LNCaP clone FGC (cell line): ENCODE measurements at regions not wholly inside any gene's neighbourhood (a gene's known extent, or its start where the extent isn't known, plus 50 kb on each side); places are given as distances from the start of the nearest gene placed in this dataset.
"Not testable (repeated sequence)": the region's sequence is repeated elsewhere in the genome, so short reads cannot be mapped to it uniquely, and the experiment has no call there.

Experiments
- DNase-seq: peaks from one replicate; pipeline ENCODE4 v3.0.0-alpha.2; 2011; ENCODE audit warnings: low read depth
- H3K4me3 ChIP-seq: 2 replicates; pipeline ENCODE4 v1.5.1; 2011; ENCODE audit warnings: mild to moderate bottlenecking, low read depth, low read length, control low read depth
- TF ChIP-seq, protein P1 (sequence below): IDR thresholded peaks from 2 replicates; pipeline ENCODE4 v1.5.1; 2012; ENCODE audit warnings: mild to moderate bottlenecking; ENCODE audit not compliant: control insufficient read depth, insufficient read depth; ENCODE audit errors: extremely low read depth

DNA sequence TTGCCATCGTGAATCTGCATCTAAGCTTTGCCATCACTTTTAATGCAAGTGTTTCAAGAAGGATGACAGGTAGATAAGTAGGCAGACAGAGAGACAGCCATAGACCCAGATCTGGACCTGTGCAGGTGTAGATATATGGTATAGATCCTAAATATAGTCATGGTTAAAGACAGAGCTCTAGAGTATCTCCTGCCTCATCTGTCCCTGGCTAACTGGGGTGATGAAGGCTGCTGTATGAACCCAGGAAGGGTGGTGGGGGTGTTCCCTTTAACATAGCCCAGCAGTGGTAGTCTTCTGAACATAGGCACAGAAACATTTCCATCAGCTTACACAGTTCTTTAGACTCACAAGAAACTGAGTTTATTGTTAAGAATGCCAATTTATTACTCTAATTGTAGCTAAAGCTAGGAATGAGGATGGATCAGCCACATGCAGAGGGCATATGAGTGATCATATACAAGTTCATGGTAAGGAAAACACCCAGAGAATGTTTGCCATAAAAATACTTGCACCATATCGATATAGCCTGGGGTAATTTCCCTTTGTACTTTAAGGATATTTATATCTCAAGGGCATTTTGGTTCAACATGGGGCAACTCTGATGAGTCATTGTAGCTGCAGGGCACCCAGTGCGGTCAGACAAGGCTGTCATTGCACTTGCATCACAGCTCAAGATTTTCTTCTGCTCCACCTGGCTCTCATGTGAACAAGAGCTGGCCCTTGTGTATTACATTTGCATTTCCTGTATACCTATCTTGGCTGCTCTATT lies 587.2 kb downstream of the EPM2A start:
- no peak overlapping the region for H3K4me3 ChIP-seq
- TF ChIP-seq, protein P1, sequence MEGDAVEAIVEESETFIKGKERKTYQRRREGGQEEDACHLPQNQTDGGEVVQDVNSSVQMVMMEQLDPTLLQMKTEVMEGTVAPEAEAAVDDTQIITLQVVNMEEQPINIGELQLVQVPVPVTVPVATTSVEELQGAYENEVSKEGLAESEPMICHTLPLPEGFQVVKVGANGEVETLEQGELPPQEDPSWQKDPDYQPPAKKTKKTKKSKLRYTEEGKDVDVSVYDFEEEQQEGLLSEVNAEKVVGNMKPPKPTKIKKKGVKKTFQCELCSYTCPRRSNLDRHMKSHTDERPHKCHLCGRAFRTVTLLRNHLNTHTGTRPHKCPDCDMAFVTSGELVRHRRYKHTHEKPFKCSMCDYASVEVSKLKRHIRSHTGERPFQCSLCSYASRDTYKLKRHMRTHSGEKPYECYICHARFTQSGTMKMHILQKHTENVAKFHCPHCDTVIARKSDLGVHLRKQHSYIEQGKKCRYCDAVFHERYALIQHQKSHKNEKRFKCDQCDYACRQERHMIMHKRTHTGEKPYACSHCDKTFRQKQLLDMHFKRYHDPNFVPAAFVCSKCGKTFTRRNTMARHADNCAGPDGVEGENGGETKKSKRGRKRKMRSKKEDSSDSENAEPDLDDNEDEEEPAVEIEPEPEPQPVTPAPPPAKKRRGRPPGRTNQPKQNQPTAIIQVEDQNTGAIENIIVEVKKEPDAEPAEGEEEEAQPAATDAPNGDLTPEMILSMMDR = no peak
- no peak for DNase-seq

DNA sequence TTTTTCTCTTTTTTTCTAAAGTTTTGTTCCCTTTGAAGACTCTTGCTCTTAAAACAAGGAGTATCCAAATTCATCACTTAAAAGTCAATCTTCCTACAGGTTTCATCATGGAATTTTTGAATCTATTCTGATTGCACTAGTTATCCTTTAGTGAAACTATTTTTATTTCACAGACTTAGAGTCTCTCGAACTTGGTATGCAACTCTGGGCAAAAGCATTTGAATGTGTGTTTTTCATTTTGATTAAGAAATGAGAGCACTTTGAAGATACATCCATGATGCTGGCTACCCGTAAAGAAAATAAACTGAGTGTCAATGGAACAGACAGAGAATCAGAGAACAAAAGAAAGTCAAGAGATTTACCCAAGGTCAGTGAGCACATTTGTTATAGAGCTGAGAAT lies 586.5 kb downstream of the EPM2A start:
- DNase-seq = no peak
- H3K4me3 ChIP-seq = no peak overlapping the region
- TF ChIP-seq, protein P1 = no peak

DNA sequence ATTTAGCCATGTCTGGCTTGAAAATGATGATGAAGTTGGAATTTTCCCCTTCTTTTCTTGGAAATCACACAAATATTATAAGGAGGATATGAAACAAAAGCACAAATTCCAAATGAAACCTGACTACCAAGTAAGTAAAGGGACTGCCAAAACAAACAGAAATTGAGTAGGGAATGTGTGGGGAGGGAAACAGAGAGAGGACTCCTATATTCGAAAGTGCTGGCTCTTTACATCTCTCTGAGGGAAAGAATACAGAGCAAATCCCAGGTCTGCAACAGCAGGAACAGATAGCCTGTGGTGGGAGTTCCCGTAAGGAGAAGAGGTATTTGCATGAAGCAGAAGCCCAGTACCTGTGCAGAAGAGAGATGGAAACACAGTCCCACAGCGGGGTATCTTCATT lies 583.7 kb downstream of the EPM2A start:
- TF ChIP-seq, protein P1 = no peak
- no peak for DNase-seq
- H3K4me3 ChIP-seq = no peak overlapping the region

DNA sequence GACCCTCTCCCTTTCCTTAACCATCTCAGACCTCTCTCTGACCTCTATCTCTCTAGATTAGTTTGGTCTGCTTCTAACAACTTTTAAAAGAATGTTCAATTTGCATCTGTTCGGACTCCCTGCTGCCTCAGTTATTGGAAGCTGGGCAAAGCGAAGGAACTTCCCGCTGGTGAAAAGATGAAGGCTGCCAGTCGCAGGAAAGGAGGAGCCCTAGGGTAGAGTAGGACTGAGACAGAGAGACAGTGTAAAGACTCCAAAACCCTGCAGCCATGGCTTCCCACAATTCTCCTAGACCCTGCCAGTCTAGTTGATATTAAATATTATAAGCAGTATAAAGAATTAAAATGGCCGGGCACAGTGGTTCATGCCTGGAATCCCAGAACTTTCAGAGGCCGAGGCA lies 581.8 kb downstream of the EPM2A start:
- TF ChIP-seq, protein P1 = no peak
- H3K4me3 ChIP-seq = no peak overlapping the region
- no peak for DNase-seq

DNA sequence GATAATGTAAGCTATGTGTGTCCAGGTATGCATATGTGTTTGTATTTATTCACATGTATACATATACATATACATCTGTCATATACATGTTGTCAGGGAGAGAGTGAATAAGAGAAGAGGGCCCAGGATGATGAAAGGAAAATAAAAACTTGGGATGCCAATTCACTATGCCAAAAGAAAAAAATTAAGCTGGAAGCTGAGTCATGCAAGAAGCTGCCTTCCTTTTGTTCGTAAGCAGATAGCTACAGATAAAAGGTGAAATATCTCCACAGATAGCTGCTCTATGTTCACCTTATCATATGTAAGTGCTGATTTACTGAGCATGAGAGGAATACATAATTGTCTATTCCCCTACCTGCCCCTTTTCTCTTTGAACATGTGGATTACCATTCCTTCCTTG lies 579.9 kb downstream of the EPM2A start:
- H3K4me3 ChIP-seq = no peak overlapping the region
- DNase-seq = no peak
- TF ChIP-seq, protein P1 = no peak

DNA sequence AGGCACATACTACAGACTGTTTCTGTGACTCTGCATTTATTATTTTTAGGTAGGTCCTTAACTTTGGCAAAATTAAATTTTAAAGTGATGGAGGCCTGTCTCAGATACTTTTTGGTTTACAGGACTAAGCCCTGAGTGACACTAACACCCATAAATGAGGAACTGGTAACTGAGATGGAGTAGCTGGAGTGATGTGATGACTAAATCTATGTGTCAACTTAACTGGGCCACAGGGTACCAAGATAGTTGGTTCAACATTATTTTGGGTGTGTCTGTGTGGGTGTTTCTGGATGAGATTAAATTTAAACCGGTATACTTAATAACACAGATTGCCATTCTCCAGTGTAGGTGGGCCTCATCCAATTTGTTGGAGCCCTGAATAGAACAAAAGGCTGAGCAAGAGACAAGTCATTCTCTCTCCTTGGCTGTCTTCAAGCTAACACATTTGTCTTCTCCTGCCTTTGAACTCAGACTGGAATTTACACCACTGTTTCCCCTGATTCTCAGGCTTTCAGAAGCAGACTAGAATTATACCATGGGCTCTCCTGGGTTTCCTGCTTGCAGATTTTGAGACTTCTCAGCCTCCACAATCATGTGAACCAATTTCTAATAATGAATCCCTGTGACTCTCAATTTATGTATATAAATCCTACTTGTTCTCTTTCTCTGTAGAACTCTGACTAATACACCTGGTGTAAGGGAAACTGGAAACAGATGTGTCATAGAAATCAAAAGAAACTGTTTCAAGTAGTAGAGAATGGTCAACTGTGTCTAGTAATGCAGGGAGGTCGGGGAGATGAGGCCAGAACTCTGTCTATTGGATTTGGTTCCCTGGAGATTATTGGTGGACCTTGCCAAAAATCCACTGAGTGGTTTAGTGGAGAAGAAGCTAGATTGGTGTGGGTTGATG lies 579.2 kb downstream of the EPM2A start:
- no peak overlapping the region for H3K4me3 ChIP-seq
- DNase-seq = no peak
- TF ChIP-seq, protein P1 = no peak

DNA sequence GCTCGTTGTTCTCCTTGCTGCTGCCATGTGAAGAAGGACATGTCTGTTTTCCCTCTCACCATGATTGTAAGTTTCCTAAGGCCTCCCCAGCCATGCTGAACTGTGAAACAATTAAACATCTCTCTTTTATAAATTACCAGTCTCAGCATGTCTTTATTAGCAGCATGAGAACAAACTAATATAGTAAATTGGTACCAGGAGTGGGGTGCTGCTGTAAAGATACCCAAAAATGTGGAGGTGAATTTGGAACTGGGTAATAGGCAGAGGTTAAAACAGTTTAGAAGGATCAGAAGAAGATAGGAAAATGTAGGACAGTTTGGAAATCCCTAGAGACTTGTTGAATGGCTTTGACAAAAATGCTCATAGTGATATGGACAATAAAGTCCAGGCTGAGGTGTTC lies 576.7 kb downstream of the EPM2A start:
- not testable (repeated sequence) for H3K4me3 ChIP-seq, DNase-seq
